GM19238 (cell line): ENCODE measurements at regions not wholly inside any gene's neighbourhood (a gene's known extent, or its start where the extent isn't known, plus 50 kb on each side); places are given as distances from the start of the nearest gene placed in this dataset.

Source experiments
- DNase-seq: peaks from one replicate; pipeline ENCODE4 v3.0.0; 2011; ENCODE audit warnings: low spot score; ENCODE audit not compliant: insufficient read length

DNA sequence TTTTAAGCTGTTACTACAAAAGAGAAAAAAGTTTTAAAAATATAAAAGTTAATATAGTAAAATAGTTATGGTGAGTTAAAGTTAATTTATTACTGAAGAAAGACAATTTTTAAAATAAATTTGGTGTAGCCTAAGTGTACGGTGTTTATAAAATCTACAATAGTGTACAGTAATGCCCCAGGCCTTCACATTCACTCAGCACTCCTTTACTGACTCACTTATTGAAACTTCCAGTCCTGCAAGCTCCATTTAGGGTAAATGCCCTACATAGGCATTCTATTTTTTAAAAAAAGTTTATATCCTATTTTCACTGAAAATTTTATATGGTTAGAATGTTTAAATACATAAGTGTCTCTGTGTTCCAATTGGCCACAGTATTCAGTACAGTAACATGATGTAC lies 769.5 kb upstream of the NOVA1 start:
- no peak for DNase-seq

DNA sequence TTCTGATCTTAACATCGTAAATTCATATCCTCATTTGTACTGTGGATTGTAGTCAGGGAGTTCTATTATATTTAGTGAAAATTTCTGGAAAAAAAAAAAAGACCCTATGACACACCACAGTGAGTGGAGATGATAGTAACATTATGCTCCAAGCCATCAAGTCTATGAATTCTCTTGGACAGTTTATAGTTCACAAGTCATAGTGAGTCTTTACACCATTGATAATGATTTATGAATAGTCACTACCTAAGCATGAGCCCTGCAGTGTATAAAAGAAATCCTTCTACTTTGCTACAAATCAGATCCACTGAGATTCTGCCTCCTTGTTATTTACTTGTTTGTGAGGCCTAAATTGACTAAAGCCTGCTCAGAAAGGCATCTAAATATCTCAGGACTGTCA lies 772.2 kb upstream of the NOVA1 start:
- DNase-seq, result no peak

- no peak for DNase-seq
Observed at GRCh38 chr14:27370775-27371174, 772.9 kb upstream of the NOVA1 start.

GRCh38 chr14:27371209-27371608 lies 773.4 kb upstream of the NOVA1 start:
- no peak for DNase-seq

DNA sequence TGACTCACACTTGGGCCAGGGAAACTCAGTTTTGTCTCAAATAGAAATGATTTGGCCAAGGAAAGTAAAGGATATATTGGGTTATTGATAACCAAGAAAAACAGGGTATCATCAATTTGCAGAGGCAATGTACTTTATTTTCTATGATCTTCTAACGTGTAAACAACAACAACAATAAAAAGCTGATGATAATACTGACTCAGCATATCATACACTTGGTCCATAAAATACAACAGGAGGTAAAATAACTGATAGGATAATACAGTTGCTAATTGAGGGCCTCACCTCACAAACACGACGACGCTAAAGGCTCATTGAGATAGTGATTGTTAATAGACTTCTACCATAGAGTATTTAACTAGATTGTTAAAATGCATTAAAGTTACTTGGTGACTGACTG lies 774.0 kb upstream of the NOVA1 start:
- no peak for DNase-seq

DNA sequence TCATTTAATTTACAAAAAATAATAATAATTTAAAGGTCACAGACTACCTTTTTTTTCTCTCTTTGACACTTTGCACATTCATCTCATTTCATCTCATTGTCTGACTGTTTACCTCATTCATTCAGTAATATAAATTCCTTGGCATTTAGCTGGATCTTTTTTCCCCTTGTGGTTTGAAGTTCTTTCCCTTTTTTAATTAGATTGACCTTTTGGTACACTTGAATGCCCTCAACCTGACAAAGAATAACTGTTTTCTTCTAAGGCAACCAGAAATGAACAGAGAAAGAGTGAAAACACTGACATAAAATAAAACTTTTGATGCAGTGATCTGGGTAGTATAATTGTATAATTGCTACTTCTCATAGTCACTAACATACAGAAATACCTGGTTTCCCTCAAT lies 774.9 kb upstream of the NOVA1 start:
- no peak for DNase-seq

- DNase-seq, result no peak
Observed at GRCh38 chr14:27384124-27384523, 786.3 kb upstream of the NOVA1 start.

DNA sequence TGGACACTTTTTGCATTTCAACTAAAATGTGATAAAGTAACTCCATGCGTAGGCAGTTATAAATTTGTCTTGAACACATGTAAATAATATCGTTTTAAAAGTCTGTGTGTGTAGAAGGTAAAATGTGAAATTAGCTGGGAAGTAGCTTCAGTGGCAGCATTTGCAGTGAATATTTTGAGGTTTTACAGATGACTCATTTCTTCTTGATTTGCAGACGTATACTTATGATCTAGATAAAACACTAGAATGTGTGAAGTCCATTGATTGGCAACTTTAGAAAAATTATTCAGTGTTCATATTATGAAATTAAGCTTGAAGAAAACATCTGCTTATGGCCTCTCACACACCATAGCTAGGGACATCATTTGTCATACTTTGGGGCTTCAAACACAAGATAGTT lies 788.6 kb upstream of the NOVA1 start:
- DNase-seq, result no peak

- no peak for DNase-seq
Observed at GRCh38 chr14:27387463-27387862, 789.6 kb upstream of the NOVA1 start.

- no peak for DNase-seq
Observed at GRCh38 chr14:27389402-27389801, 791.6 kb upstream of the NOVA1 start.

DNA sequence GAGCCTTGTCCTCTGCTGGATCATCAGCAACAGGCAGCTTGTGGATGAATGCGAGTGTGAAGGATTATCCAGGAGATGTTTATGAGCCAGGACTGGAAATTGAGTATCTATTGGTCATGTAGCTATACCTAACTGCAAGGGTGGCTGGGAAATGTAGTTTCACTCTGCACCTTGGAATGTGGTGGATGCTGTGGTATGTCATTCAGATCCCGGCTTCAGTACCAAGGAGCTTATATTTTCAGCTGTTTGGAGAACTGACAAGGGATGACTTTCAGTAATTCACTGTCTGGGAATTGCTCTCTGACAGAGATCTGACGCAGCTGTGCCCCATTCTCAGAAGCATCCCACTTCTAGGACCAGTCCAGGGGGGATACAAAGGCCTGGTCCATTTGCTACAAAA lies 792.3 kb upstream of the NOVA1 start:
- DNase-seq, result no peak

DNA sequence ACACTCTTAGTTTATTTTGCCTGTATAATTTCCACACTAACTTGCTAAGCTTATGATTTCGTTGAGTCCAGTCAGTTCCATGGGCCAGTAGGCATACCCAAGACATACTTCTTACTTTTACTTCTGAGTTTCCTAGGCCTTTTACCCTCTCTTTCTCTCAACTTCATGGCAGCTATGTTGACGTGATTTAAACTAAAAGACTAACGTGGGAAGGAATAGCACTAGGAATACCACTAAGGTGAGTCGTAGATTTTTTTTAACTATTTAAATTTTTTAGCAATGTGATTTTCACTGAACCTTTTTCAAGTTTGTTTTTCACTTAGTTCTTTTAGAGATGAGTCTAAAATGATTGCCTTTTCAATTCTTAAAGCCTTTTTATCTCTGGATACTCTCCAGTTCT lies 793.5 kb upstream of the NOVA1 start:
- DNase-seq, result no peak

DNA sequence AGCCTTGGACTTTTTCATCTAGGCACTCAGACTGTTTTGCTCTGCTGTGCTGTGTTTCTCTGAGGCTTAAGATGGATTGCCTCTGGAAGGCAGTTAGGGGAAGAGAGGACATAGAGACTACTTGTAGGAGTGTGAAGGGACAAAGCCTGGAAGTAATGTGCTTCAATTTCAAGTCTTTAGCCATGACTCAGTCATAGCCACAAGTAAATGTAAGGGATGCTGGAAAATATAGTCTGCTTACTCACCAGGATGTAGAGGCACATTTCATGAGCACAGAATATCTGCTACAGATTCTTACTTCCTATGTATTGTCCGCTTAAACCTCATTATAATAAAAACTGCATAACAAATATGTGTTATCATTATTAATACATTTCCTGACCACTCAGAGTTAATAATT lies 794.3 kb upstream of the NOVA1 start:
- DNase-seq, result no peak

GRCh38 chr14:27409944-27410343 lies 812.1 kb upstream of the NOVA1 start:
- no peak for DNase-seq

- no peak for DNase-seq
Observed at GRCh38 chr14:27410981-27411380, 813.1 kb upstream of the NOVA1 start.

DNA sequence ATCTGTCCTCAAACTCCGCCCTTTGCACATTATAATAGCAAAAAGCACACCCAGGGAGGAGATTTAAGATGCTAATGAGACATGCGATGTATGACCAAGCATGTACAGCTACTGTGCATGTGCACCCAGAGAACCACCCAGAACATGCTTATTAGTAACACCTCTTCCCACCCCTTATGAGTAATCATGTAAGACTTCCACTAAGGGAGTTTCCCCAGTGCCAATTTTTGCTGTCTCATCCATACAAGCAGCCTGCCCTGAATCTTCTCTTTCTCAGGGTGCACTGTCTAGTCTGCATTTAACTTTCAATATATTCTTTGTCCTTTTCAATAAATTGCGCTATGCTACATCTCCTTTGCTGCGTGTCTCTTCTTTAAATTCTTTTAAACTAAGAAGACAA lies 830.0 kb upstream of the NOVA1 start:
- DNase-seq, result no peak

- no peak for DNase-seq
Observed at GRCh38 chr14:27435923-27436670, 838.3 kb upstream of the NOVA1 start.

DNA sequence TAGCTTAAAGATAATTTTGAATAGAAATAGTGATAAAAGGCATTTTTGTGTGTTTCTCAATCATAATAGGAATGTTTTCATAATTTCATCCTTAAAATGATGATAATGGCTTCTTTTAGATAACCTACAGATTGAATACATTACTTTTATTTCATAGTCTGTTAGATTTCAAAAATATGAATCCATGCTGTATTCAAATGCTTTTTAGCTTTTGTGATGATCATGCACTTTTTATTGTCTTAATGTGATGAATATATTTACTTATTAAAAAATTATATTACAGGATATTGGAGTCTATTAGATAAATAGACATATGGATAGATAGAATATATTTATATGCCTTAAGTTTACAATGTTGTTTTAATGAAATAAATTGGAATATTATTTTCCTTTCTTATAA lies 886.8 kb upstream of the NOVA1 start:
- DNase-seq, result no peak

- DNase-seq, result no peak
Observed at GRCh38 chr14:27485193-27485592, 887.4 kb upstream of the NOVA1 start.

GRCh38 chr14:27506272-27506671 lies 908.4 kb upstream of the NOVA1 start:
- DNase-seq, result no peak

DNA sequence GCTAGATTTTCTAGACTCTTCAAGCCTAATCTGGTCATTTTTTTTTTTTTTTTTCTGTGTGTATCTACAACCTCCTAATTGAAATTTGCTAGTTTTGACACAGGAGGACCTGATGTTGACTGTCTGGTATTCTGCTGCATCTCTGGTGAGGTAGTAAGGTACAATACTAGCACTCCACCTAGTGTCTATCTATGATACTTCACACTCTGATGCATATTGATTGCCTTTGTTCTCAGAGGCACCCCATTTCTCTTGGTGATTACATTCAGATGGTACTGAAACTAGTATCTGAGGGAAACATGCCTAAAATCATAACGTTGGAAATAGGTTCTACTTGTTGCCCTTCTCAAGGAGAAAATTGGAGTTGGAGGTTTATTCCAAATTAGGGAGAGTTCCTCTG lies 930.5 kb upstream of the NOVA1 start:
- DNase-seq, result no peak

DNA sequence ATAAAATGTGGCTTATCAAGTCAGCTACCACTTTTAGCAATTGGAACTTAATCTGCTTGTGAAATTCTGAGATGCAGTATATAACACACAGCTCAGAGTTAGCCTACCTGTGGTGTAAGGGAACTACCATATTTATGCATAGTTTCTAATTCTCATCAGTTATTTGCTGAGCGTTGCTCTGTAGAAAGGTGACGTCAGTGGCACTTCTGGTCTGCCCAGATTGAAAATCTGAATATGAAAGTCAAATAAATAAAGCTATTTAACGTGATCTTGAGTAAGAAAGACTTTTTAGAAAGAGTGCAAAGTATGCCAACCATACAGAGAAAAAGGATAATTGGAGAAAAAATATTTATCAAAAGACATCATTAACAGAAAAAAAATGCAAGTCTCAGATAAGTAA lies 938.9 kb upstream of the NOVA1 start:
- no peak for DNase-seq

DNA sequence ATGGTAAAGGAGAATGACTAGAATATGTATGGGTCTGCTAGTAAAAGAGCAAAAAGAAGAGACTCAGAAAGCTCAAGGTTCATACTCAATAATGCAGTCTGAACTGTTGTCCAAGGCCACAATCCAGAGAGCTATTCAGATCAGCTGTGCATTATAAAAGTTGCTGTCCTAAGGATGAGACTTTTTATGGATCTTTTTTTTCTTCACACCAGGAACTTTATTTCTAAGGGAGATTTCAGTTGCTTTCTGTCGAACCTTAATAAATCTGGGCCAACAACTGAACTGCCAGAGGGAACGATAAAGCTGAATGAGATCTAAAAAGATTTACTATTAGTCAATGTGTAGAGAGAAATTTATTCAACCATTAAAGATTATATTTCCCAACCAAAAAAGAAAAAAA lies 948.3 kb upstream of the NOVA1 start:
- DNase-seq, result no peak

GRCh38 chr14:27553790-27554189 lies 956.0 kb upstream of the NOVA1 start:
- no peak for DNase-seq
